ENCODE measurements at regions not wholly inside any gene's neighbourhood (a gene's known extent, or its start where the extent isn't known, plus 50 kb on each side); places are given as distances from the start of the nearest gene placed in this dataset.
"Not testable (repeated sequence)": the region's sequence is repeated elsewhere in the genome, so short reads cannot be mapped to it uniquely, and the experiment has no call there.

DNA sequence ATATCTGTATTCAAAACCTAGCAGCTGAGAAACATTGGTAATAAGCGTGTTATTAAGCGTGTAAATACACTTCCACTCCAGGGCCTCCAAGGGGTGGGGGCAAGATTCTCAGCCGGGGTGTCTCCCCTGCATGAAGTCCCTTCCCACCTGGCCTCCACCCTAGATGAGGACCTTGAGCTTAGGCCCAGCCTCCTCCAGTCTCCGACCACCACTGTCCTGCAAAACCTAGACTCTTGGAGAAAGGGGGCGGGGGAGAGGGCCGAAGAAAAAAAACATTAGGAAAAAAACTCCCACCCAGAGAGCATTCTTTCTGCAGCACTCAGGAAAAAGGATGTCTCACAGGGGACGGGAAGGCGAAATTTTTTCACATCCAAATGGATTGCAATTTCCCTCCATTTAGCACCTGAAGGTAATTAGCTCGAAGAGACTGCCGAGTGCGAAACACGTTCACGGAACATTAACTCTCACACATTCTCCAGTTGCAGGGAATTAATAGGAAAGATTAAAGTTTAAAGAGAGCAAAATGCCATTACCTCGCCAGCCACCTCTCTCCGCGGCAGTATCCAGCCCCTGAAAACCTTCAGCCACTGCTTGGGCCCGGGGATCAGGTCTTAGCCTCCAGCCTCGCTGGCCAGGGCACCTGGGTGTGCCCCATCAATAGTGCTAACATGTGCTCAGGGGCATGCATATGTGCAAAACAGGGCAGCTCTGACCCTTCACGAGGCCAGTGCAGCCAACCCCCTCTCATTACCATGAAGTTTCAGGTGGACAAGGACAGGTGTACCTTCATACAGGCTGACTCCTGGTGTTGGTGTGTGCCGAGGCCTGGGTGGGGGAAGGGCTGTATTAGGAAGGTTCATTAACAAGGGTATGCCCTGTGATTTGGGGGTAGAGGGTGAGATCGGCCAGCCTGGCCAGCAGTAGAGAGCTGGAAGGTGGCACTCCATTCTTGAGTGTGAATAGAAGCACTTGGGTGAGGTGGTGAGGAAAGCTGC lies 77.2 kb downstream of the HIF1AN start:
- DNase-seq (ENCODE audit: low spot score) = no peak

GRCh38 chr10:100613846-100614245 lies 78.1 kb downstream of the HIF1AN start:
- DNase-seq (ENCODE audit: low spot score) = no peak

- DNase-seq (ENCODE audit: low spot score) = no peak
Measured at GRCh38 chr10:100614429-100615095, 78.8 kb downstream of the HIF1AN start.

DNA sequence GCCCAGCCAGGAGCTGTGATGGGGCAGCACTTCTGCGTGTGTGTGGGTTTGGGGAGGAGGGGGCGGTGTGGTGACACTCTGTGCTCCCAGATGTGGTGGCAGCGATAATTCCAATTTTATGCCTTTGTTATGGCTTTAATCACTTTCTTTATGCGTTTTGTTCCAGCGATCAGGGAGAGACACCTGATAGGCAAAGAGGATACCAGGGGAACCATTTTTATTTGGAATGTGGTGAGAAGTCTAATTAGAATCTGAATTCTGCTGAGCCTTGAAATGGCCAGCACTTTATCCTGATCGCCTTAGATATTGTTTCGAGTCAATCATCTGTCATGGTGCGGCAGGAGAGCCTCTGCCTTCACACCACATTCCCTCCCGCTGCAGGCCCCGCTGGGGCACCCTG lies 79.5 kb downstream of the HIF1AN start:
- DNase-seq (ENCODE audit: low spot score) = no peak

- DNase-seq (ENCODE audit: low spot score) = no peak
Measured at GRCh38 chr10:100615908-100616307, 80.2 kb downstream of the HIF1AN start.

- no peak for DNase-seq (ENCODE audit: low spot score)
Measured at GRCh38 chr10:100618091-100618615, 82.4 kb downstream of the HIF1AN start.

- no peak for DNase-seq (ENCODE audit: low spot score)
Measured at GRCh38 chr10:100618632-100619255, 83.0 kb downstream of the HIF1AN start.

- DNase-seq (ENCODE audit: low spot score) = no peak
Measured at GRCh38 chr10:100620087-100620835, 84.5 kb downstream of the HIF1AN start.

DNA sequence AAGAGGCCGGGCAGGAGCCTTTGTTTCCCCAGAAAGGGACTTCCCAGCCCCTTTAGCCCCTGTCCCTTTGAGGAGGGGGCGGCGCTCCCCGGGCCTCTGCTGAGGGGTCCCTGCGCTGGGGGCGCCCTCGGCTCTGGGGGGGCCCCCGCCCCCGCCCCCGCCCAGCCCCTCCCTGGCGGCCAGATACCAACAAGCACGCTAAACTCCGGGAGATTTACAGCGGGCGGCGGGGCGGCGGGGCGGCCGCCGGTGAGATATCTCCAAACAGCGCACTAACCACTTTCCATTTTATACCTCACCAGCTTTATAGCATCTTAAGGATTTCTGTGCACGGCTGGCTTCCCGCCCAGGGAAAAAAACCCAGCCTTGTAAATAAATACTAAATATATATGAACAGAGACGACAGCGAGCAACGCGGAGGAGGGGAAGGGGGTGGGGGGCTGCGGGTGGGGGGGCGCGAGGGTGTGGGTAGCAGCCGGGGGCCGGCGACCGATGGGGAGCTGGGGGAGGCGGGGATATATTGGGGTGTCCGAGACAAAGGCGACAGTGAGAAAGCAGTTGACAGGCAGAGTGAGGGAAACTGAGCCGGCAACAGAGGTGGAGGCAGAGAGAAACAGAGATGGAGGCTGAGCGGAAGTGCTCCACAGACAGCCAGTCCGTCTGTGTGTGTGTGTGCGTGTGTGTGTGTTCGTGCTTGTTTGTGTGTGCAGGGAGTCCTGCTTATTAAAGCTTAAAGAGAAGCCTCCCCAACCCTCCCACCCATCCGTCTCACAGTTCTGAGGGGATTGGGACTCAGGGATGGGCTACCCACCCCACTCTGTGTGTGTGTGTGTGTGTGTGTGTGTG lies 85.8 kb downstream of the HIF1AN start:
- DNase-seq (ENCODE audit: low spot score) = no peak

- DNase-seq (ENCODE audit: low spot score) = no peak
Measured at GRCh38 chr10:100622946-100623345, 87.2 kb downstream of the HIF1AN start.

- DNase-seq (ENCODE audit: low spot score) = no peak
Measured at GRCh38 chr10:100623521-100624230, 87.9 kb downstream of the HIF1AN start.

- DNase-seq (ENCODE audit: low spot score) = no peak
Measured at GRCh38 chr10:100624298-100624697, 88.6 kb downstream of the HIF1AN start.

- DNase-seq (ENCODE audit: low spot score) = no peak
Measured at GRCh38 chr10:100625816-100626215, 90.1 kb downstream of the HIF1AN start.

DNA sequence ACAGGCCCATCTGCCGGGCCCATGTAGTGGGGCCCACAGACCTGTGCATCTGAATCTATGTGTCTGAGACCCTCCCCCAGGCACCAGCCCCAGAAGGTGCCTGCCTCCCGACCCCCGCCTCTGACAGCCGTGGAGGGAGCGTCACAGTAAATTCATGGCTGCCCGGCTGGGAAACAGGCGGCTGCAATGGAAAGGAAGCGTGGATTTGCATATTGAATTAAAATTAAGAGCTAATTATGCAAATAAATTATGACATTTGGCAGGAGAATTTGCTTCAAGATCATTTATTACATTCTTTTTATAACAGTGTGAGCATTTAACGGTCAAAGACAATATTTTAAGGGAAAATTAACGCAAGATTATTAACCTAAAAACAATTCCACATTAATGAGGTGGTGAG lies 92.3 kb downstream of the HIF1AN start:
- DNase-seq (ENCODE audit: low spot score) = no peak

DNA sequence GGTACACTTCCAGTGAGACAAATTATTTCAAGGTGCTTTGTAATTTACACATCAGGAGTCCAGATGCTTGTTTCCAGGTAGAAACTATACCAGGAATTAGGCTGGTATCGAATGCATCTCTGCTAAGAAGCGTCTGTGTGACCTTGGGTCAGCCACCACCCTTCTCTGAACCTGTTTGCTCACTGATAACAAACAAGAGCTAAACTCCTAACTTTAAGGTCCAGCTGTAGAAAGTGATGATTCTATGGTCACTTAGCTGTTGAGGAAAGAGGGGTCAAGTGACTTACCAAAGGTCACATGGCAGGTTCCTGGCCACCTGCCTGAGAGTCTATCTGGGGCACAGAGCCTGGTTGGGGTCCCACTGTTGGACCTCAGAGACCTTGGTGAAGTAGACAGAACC lies 95.4 kb downstream of the HIF1AN start:
- DNase-seq (ENCODE audit: low spot score) = no peak

DNA sequence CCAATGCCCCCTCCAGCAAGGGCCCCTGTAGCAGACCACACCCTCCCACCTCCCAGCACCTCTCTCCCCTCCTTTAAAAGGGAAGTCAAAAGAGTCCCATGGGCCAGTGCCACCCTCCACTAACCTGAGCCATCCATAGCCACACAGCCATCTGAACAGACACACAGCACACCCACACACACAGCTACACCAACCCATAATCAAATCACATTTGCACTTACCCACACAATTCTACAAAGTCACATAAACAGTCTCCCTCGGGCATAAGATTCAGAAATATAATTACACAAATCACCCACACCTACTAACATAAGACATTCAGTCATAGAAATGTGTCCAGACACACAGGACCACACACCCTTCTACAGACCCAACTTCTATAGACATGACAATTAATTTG lies 96.3 kb downstream of the HIF1AN start:
- DNase-seq (ENCODE audit: low spot score) = no peak

- no peak for DNase-seq (ENCODE audit: low spot score)
Measured at GRCh38 chr10:100634034-100634433, 98.3 kb downstream of the HIF1AN start.

DNA sequence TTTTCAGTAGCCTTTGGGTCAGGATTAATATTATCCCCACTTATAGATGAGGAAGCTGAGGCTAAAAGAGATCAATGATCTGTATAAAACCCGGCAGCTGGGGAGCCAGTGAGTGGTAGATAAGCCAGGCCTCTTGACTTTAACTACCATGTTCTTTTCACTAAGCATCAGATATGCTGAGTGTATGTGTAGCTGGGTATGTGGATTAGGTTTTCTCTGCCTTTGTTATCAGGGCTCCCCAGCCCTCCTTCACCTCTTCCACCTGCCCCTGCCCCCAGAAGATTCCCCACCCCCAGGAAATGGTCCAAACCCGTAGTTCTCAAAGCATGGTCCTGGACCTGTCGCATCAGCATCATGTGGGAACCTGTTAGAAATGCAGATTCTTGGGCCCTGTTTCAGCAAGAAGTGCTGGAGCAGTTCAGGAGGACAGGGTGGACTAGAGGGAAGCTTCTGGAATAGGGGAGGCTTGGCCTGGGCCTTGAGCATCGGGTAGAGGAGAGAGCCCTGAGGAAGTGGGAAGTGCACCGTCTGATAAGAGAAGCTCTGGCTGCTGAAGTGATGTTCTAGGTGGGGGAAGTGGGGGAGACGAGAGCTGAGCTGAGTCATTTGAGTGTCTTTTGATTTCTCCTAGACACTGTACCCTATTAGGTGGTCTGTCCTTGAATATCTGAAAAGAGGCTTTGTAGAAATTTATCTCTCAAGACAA lies 101.3 kb downstream of the HIF1AN start:
- DNase-seq (ENCODE audit: low spot score) = no peak

DNA sequence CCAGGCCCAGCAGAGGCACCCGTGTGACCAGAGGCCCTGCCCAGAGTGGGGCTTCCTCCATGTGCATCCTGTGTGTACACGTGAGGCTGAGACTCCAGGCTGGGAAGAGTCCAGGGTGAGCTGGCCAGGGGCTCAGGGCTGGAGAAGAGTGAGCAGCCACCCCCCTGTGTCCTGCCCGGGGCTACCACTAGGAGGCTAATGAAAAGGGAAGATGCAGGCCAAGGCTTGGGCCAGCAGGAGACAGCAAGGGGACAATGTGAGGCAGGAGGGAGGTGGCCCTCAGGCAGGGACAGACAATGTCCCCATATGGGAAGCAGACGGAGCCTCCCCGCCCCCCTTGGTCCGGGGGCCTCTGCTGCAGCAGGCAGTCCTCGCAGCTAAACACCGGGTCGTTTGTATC lies 102.0 kb downstream of the HIF1AN start:
- DNase-seq (ENCODE audit: low spot score) = peak; percentile 24

- not testable (repeated sequence) for DNase-seq (ENCODE audit: low spot score)
Measured at GRCh38 chr10:100638969-100639368, 103.2 kb downstream of the HIF1AN start.

All from GM03348 (cell line).